Osteocyte (in vitro differentiated cells): ENCODE measurements at regions not wholly inside any gene's neighbourhood (a gene's known extent, or its start where the extent isn't known, plus 50 kb on each side); places are given as distances from the start of the nearest gene placed in this dataset.
"Not testable (repeated sequence)": the region's sequence is repeated elsewhere in the genome, so short reads cannot be mapped to it uniquely, and the experiment has no call there.

ENCODE experiments used
- DNase-seq: peaks from one replicate; pipeline ENCODE4 v3.0.0; 2021; ENCODE audit warnings: mixed read lengths; ENCODE audit not compliant: unreplicated experiment; ENCODE audit errors: extremely low spot score
- H3K27ac Mint-ChIP-seq: one replicate; pipeline ENCODE4 v1.8.0; 2021; ENCODE audit warnings: mild to moderate bottlenecking, mixed read lengths; ENCODE audit not compliant: unreplicated experiment
- H3K27me3 Mint-ChIP-seq: one replicate; pipeline ENCODE4 v1.8.0; 2021; ENCODE audit warnings: mixed read lengths; ENCODE audit not compliant: unreplicated experiment
- H3K36me3 Mint-ChIP-seq: one replicate; pipeline ENCODE4 v1.8.0; 2021; ENCODE audit warnings: mixed read lengths; ENCODE audit not compliant: unreplicated experiment
- H3K4me1 Mint-ChIP-seq: one replicate; pipeline ENCODE4 v1.8.0; 2021; ENCODE audit warnings: mixed read lengths; ENCODE audit not compliant: unreplicated experiment
- H3K4me3 Mint-ChIP-seq: one replicate; pipeline ENCODE4 v1.8.0; 2021; ENCODE audit warnings: mild to moderate bottlenecking, moderate library complexity, mixed read lengths; ENCODE audit not compliant: unreplicated experiment
- H3K9me3 Mint-ChIP-seq: one replicate; pipeline ENCODE4 v1.8.0; 2021; ENCODE audit warnings: mixed read lengths; ENCODE audit not compliant: unreplicated experiment
- CTCF ChIP-seq: fragments of 200-600 bp; sonication (generic); IDR thresholded peaks from 2 replicates; pipeline ENCODE4 v1.5.0; 2021; ENCODE audit warnings: antibody characterized with exemption, mild to moderate bottlenecking, moderate library complexity

GRCh38 chr11:90704510-90704909 is 481.7 kb upstream of the CHORDC1 start:
- Mint-ChIP-seq H3K27ac (no peak overlapping the region), H3K4me3 (no peak overlapping the region), H3K9me3 (peaks cover 4% of the 10 kb centered on the region), H3K4me1 (peaks cover 2% of the 10 kb centered on the region), H3K27me3 (no peaks in the 10 kb centered on the region), H3K36me3 (no peaks in the 10 kb centered on the region)
- DNase-seq, result no peak
- TF ChIP-seq CTCF, result no peak

- no peak overlapping the region for H3K27ac Mint-ChIP-seq
- H3K4me1 Mint-ChIP-seq, result no peaks in the 10 kb centered on the region
- peaks cover 4% of the 10 kb centered on the region for H3K9me3 Mint-ChIP-seq
- no peak for TF ChIP-seq CTCF
- no peaks in the 10 kb centered on the region for H3K27me3 Mint-ChIP-seq
- DNase-seq, result no peak
- H3K36me3 Mint-ChIP-seq, result no peaks in the 10 kb centered on the region
- no peak overlapping the region for H3K4me3 Mint-ChIP-seq
These were observed 478.9 kb upstream of the CHORDC1 start for GRCh38 chr11:90701716-90702115.

- Mint-ChIP-seq H3K9me3 (peaks cover 4% of the 10 kb centered on the region), H3K36me3 (no peaks in the 10 kb centered on the region), H3K4me3 (no peak overlapping the region), H3K27me3 (no peaks in the 10 kb centered on the region), H3K4me1 (no peaks in the 10 kb centered on the region), H3K27ac (no peak overlapping the region)
- no peak for DNase-seq
- TF ChIP-seq CTCF, result no peak
These were observed 478.1 kb upstream of the CHORDC1 start for GRCh38 chr11:90700789-90701439.

GRCh38 chr11:90699791-90700400 is 477.0 kb upstream of the CHORDC1 start:
- no peaks in the 10 kb centered on the region for H3K9me3 Mint-ChIP-seq
- no peak for TF ChIP-seq CTCF
- no peaks in the 10 kb centered on the region for H3K36me3 Mint-ChIP-seq
- H3K27ac Mint-ChIP-seq, result no peak overlapping the region
- H3K27me3 Mint-ChIP-seq, result no peaks in the 10 kb centered on the region
- no peaks in the 10 kb centered on the region for H3K4me1 Mint-ChIP-seq
- no peak overlapping the region for H3K4me3 Mint-ChIP-seq
- DNase-seq, result no peak

- H3K36me3 Mint-ChIP-seq, result no peaks in the 10 kb centered on the region
- no peak overlapping the region for H3K4me3 Mint-ChIP-seq
- no peaks in the 10 kb centered on the region for H3K27me3 Mint-ChIP-seq
- no peaks in the 10 kb centered on the region for H3K4me1 Mint-ChIP-seq
- DNase-seq, result no peak
- no peak for TF ChIP-seq CTCF
- H3K9me3 Mint-ChIP-seq, result peaks cover 5% of the 10 kb centered on the region
- no peak overlapping the region for H3K27ac Mint-ChIP-seq
These were observed 475.4 kb upstream of the CHORDC1 start for GRCh38 chr11:90698238-90698637.

GRCh38 chr11:90675496-90675895 is 452.6 kb upstream of the CHORDC1 start:
- H3K9me3 Mint-ChIP-seq, H3K27ac Mint-ChIP-seq, DNase-seq, H3K27me3 Mint-ChIP-seq, H3K4me3 Mint-ChIP-seq, H3K36me3 Mint-ChIP-seq, H3K4me1 Mint-ChIP-seq: not testable (repeated sequence)
